NCI-H1092 treated with DMSO at 0.1 percent for 48 hours (cell line): ENCODE measurements at regions not wholly inside any gene's neighbourhood (a gene's known extent, or its start where the extent isn't known, plus 50 kb on each side); places are given as distances from the start of the nearest gene placed in this dataset.

Source experiments
- DNase-seq: peaks from one replicate; lab custom pipeline; 2025; lab: John Stamatoyannopoulos, UW

DNA sequence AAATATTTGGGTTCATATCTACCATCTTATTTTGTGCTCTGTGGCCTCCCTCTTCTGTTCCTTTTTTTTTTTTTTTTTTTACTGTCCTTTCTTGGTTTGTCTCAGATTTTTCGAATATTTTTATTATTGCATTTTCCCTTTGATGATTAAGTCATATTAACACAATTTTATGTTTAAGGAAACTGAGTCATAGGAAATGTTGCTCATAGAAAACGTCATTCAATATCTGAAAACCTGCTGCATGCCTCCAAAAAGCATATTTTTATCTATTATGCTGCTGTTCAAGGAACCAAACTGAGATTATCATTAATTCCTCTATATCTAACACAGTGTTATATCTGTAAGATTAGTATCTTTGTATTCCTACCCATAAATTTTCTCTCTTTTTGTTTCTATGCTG is 614.3 kb upstream of the SLC8A1 start:
- no peak for DNase-seq

DNA sequence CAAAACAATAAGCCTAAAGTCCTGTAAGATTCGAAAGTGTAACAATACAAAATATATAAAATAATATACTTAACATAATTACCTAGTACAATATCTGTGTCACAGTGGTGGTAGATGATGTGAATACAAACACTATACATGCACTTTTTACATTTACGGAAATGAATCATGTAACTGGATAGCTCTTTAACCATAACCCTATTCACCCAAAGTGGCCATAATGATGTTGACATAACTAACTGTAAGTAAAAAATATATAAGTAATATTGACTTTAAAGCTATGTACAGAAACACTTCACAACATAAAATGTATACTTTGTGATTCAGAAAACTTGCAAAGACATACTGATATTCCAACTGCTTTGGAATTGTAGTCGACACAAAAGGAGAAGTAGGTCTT is 616.9 kb upstream of the SLC8A1 start:
- no peak for DNase-seq

DNA sequence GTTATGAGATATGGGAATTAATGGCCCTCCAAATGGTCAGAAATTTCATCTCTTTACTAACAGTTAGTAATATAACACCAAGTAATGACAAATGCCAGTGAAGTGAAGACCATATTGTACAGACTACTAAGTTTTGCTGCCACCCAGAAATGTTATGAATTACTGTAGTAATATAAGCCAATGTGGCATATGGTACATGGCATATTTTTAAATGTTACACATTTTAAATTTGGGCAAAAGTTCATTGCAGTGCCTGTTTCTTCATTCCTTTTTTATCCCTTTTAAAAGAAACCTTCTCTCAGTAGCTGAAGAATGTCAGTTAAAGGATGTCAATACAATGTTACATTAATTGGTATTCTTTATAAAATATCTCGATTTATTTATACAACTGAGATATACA is 626.5 kb upstream of the SLC8A1 start:
- DNase-seq = no peak

DNA sequence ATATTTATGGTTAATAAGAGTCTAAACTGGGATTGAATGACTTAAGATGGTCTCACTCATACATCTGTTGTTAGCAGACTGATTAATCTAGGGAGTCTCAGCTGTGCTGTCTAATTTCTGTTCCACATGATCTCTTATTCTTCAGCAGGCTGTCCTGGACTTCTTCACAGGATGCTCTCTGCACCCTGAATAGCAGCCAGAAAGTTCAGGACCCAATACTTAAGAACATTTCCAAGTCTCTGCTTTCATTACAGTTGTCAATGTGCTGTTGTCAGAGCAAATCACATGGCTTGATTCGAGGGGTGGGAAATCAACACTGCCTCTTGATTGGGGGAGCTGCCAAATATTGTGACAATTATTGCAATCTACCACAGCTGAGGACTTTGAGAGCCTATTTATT is 627.1 kb upstream of the SLC8A1 start:
- DNase-seq = no peak

DNA sequence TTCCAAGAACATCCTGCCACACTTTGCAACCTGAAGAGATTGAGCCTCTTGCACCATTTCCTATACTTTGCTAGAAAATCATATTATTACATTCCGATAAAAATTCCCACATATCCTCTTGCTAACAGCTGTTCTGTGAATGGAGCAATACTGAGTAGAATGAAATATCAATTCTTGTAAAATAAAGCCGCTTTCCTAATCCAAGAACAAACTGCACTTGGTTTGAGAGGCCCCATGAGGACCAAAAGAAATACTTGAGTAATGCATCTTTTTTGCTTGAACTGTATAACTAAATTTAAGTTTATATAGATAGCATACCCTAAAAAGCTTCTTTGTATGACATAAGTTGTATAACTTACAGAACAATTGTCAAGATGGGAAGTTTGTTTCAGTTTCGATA is 632.4 kb upstream of the SLC8A1 start:
- no peak for DNase-seq

DNA sequence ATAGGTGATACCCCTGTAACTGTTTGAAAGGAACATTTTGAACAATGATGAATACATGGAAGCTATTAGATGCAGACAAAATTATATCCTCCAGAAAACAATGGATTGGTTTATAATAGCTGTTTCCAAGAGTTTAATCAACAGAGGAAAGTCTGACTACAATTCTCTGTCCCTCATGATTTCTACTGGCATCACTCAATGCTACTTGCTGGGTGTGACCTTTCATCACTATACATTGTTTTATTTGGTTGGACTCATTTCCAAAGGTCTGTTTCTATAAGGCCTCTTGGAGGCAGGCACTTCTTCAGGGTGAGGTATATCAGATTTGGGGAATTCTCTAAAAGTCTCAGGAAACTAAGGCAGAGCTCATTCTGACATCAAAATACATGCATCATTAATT is 636.1 kb upstream of the SLC8A1 start:
- no peak for DNase-seq

DNA sequence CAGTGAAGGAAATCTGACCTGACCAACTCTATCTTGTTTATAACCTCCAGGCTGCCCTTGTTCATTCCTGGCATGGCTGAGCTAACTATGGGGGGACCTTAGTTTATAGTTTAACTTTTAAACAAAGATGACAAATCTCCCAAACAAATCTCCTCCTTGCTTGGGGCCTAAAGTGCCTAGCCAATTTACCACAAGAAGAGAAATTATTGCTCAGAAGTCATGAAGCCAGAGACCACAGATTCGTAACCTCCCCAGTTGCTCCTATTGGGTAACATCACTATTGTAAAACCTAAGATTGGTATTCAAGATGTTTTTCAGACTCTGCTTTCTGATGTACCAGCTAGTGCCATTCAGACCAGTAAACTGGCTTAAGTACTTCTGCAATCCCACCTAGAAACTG is 649.4 kb upstream of the SLC8A1 start:
- no peak for DNase-seq

DNA sequence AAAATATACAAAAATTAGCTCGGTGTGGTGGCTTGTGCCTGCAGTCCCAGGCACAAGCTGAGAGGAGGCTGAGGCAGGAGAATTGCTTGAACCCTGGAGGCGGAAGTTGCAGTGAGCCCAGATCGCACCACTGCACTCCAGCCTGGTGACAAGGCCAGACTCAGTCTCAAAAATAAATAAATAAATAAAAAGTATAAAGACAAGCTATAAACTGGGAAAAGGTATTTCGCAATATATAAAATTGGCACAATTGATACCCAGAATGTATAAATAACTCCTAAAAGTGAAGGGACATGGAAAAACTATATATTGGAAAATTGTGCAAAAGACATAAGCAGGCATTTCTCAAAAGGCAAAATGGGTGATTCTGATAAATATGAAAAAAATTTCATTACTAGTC is 657.9 kb upstream of the SLC8A1 start:
- DNase-seq = no peak

DNA sequence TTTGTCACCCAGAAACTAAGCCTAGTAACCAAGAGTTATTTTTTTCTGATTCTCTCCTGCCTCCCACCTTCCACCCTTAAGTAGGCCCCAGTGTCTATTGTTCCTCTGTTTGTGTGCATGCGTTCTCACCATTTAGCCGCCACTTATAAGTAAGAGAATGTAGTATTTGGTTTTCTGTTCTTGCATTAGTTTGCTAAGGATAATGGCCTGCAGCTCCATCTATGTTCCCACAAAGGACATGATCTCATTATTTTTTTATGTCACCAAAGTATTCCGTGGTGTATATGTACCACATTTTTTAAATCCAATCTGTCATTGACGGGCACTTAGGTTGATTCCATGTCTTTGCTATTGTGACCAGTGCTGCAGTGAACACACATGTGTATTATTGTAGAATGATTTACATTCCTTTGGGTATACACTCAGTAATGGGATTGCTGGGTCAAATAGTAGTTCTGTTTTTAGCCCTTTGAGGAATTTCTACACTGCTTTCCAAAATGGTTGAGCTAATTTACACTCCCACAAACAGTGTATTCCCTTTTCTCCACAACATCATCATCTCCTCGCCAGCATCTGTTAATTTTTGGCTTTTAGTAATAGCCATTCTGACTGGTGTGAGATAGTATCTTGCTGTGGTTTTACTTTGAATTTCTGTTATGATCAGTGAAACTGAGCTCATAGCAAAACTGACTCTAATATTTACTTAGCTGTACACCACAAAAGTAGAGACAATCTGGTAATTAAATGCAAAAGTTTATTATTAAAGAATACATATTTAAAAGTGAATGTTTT is 660.1 kb upstream of the SLC8A1 start:
- no peak for DNase-seq

DNA sequence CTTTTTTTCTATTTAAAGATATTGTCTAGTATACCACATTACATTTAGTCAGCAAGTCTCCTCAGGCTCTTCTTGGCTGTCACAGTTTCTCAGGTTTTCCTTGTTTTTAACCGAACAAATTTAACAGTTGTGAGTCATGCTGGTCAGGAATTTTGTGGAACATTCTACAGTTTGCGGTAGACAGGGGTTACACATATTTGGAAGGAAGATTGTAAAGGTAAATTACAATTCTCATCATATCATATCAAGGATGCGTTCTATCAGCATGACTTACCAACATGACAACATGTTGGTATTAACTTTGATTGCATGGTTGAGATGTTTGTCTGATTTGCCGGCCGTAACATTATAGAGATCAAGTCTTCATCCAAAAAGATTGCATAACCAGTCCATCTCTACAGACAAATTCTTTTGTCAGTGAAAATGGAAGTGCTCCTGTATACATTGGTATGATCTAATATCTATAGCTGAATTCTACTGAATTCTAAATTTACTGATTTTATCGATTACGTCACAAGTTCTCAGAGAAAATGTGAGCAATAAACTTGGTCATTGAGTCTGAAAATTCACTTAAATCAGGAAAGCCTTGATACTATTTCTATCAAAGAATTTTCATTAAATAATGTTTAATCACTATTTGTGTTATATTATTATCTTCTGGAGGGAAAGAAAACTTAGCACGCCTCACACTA is 664.4 kb upstream of the SLC8A1 start:
- no peak for DNase-seq

DNA sequence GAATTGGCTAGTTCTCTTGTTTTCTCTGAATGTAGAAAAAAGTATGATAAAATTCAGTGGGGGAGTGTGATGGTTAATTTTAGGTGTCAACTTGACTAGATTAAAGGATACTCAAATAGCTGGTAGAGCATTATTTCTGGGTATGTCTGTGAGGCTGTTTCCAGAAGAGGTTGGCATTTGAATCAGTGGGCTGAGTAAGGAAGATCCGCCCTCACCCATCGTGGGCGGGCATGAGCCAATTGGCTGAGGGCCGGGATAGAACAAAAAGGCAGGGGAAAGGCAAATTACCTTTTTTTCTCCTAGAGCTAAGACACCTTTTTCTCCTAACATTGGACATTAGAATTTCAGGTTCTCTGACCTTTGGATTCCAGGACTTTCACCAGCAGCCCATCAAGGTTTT is 667.6 kb upstream of the SLC8A1 start:
- DNase-seq = no peak

DNA sequence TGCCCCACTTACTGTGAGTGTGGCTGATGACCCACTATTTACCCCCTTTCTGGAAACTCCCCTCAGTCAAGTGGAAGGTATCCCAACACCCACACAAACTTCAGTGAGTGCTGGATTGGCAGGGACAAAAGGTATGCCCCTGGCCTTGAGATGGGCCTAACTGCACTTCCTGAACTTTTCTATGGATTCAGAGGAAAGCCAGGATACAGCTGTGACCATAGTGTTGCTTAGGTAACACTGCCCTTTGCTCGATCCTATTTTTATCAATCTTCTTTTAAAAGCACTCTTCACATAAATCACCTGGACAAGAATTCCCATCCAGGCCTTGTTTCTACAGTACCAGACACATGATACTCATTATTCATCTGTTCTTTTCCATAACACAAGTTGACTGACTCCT is 671.5 kb upstream of the SLC8A1 start:
- DNase-seq = no peak

DNA sequence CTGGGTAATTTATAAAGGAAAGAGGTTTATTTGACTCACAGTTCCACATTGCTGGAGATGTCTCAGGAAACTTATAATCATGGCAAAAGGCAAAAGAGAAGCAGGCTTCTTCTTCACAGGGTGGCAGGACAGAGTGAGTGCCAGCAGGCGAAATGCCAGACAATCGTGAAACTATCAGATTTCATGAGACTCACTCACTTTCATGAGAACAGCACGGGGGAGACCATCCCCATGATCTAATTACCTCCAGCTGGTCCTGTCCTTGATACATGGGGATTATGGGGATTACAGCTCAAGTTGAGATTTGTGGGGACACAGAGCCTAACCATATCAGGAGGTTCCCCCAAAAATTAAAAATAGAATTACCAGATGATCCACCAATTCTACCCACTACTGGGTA is 675.5 kb upstream of the SLC8A1 start:
- no peak for DNase-seq

DNA sequence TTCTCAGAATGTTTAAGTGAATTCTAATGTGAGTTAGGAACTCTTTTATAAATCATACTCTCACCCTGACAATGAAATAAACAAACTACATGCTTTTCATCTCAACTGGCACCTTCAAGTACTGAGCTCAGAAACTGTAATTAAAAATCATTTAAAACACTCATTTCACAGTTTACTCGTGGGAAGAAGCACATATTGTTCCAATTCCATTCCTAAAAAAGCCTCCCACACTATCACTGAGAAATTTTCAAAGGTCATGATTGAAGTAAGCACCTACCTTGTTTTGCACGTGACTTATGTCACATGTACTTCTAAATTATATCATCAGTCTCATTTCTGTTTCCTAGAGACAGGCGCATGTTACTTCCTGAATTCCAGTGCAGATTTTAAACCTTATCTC is 678.1 kb upstream of the SLC8A1 start:
- no peak for DNase-seq

DNA sequence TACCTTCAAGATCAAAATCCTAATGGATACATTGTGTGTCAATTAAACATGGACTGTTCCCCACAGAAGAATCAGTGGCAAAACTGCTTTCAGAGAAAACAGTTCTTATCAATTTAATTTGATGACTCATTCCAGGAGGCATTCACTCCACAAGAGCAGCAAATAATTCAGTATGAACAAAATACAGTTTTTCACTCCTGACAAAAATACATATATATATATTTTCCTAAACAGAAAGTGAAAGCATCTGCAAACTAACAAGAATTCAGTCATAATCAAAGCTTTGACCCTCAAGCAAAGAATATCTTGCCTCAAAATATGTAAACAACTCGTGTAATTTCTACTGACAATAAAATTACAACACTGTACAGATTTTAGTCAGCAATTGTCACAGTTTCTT is 685.1 kb upstream of the SLC8A1 start:
- no peak for DNase-seq

DNA sequence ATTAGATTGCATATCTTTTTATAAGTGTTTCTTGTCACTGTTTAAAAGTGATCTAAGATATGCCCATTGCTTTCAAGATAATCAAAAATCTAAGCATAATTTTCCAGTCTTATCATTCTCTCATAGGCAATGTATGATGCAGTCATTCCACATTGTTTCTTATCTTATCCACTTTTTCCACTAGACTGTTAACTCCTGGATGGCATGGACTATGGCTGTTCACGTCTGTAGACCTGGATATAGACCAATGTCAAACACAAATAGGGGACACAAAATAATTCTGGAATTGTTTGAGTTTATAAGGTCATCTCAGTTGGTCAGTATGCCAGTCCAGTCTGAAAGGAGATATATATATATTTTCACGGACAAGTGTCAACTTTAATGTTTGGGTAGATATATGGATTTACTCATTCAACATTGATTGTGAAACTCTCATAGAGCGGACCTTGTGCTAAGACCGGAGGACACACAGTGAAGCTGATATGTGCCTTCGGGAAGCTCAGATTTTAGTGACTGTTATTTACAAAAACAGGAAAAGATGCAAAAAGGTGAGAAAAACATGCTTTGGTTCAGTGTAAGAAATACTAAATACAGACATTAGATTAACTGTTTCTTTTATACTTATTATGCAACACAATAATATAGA is 689.4 kb upstream of the SLC8A1 start:
- no peak for DNase-seq

DNA sequence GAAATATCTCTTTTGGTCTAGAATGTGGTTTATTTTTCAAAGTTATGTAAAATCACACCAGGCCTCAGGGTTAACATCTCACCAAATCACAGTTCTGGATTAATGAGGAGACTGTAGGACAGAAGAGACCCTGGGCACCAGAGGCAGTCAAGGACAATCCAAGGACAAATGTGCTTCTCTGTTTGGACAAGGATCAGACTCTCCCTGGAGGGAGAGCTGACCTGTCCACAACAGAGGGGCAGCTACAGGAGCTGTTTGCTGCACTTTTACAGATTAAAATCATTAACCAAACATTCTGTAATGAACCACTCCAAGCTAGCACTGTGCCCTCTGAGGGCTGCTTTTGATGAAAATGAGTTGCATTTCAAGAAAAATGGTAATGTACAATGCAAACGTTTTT is 690.6 kb upstream of the SLC8A1 start:
- DNase-seq = no peak

DNA sequence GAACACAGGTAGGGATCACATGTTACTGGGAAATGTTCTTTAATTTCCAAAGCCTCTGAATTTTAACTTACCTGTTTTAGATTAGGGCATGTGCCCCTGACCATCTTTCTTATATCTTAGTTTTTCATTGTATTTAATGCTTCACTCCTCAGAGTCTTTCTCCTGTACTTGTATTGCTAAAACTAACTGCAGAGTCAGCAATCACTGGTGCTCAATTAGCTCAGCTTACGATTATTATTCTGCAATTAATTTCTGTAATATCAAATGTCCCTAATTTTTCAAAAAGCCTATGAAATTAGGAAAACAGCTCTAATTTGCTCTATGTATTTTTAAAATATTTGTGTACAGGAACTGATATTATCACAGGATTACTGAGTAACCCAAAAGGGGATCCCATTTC is 693.2 kb upstream of the SLC8A1 start:
- DNase-seq = no peak

DNA sequence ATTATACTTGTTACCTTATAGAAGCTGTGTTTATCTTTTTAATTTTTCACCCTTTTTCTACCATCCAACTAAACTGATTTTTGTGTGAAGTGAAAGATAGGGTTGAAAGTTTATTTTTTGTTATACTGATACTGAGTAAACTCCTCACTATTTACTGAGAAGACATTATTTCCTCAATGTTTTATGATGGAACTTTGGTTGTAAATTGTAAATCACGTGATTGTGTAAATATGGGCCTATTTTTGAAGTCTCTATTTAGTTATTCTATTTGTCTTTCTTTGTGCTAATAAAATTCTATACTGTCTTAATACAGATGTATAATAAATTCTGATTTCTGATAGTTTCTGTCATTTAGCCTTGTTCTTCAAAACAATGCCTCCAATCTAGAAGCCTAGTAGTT is 697.2 kb upstream of the SLC8A1 start:
- DNase-seq = no peak

DNA sequence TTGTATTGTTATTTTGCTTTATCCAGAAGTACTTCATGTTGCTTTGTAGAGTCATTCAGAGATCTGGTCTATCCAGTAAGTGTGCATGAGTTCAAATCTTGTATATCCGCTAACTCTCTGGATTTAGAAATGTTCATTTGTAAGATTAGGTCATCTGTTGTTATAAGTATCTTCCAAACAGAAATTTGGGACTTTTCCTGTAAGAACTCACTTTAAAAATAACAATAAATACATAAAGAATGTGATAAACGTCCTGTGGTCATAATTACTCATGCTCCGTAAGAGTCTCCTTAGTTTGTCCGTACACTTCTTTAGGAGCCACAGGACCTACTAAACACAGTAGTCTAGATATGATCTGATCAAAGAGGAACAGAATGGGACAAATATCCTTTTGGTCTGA is 699.9 kb upstream of the SLC8A1 start:
- DNase-seq = no peak

DNA sequence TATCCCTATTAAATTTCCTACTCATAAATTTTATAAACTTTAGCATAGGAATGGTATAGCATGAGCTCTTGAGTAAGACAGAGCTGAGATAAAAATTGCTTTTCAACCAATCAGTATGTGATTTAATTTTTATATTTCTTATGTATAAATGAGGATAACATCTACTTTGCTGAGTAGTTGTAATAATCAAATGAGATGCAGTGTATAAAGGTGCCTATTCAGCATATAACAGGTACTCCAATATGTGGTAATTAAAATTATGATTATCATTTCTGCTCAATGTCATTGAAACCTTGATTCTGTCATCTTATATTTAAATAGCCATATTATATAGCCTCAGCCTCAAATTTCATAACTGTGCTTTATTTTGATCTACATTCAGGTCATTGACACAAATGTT is 700.4 kb upstream of the SLC8A1 start:
- DNase-seq = no peak

DNA sequence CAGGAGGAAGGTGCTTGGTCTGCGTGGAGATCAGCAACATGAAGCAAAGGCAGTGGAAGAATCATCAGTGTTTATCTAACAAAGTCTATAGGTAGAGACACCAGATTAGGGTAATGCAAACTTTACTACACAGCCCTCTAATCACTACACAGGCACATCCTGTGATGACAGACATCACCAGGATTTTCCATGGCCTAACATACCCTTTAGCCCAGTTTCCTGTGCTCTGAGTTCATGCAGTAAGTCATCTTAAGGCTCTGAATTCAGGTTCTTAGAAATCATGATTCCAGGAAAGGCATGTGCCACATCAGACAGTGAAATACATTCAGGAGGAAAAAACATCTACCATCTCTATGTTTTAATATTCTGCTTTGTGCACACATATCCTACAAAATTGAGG is 708.5 kb upstream of the SLC8A1 start:
- no peak for DNase-seq

DNA sequence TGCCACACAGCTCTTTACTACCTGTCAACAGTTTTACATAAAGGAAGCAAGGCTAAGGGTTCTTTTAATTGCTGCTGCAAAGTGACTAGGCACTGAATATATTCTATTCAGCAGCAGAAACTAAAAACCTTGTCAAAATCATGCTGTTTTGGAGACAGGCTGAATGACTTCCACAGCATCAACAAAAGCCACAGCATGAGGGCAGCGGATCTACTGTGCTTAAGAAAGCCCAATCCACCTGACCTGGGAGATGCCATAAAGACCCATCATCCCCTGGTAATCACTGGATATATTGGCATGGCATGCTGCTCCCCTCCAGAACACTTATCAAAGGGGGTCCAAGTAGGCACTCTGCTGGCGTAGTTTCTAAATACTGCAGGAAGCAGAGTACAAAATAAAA is 715.1 kb upstream of the SLC8A1 start:
- no peak for DNase-seq

DNA sequence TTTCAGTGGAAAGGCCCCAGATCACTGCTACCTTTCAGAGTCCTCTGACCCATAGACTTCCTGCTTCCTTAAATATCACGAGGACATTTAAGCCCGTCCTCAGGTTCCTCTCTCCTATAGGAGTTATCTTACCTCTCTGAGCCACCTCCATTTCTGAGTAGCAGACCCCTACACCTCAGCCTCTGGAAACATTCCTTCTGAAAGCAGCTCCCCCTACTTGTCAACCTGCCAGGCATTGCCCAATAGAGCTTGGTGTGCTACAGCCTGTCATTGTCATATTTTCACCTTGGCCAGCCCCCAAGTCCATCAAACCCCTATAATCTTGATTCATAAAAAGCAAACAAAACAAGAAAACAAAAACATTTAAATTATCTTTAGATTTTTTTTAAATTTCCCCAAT is 717.9 kb upstream of the SLC8A1 start:
- DNase-seq = no peak
